Esophagus (tissue), 2 donors: ENCODE measurements at regions not wholly inside any gene's neighbourhood (a gene's known extent, or its start where the extent isn't known, plus 50 kb on each side); places are given as distances from the start of the nearest gene placed in this dataset.

Experiments
- H3K27ac ChIP-seq, 2 donors: one replicate each; pipeline ENCODE4 v1.5.1; 2013; ENCODE audit warnings: low read depth in 2 of 2, mild to moderate bottlenecking in 2 of 2, inconsistent platforms in 1 of 2, low read length in 1 of 2, moderate library complexity in 1 of 2
- H3K27me3 ChIP-seq, 2 donors: one replicate each; pipeline ENCODE4 v1.6.1; 2013; ENCODE audit warnings: low read length in 2 of 2, control low read depth in 1 of 2, mild to moderate bottlenecking in 1 of 2; ENCODE audit not compliant: insufficient read depth in 2 of 2, control insufficient read depth in 1 of 2
- H3K36me3 ChIP-seq, 2 donors: one replicate each; pipeline ENCODE4 v1.6.1; 2013; ENCODE audit warnings: low read length in 1 of 2; ENCODE audit not compliant: control insufficient read depth in 2 of 2, insufficient read depth in 2 of 2
- H3K4me1 ChIP-seq, 2 donors: one replicate each; pipeline ENCODE4 v1.6.1; 2013; ENCODE audit warnings: low read length in 1 of 2; ENCODE audit not compliant: control insufficient read depth in 2 of 2, insufficient read depth in 2 of 2
- H3K4me3 ChIP-seq, 2 donors: one replicate each; pipeline ENCODE4 v1.5.1; 2013; ENCODE audit warnings: low read length in 2 of 2, mild to moderate bottlenecking in 2 of 2, low read depth in 1 of 2, moderate library complexity in 1 of 2
- H3K9me3 ChIP-seq, 2 donors: one replicate each; pipeline ENCODE4 v1.6.1; 2013; ENCODE audit warnings: mild to moderate bottlenecking in 2 of 2, low read depth in 1 of 2, low read length in 1 of 2, moderate library complexity in 1 of 2; ENCODE audit not compliant: control insufficient read depth in 2 of 2, insufficient read depth in 1 of 2
- WGBS, 2 donors: extraction: QIAGEN DNeasy Blood & Tissue Kit; methylation state at CpG; one replicate each; pipeline ENCODE4 v1.1.7; 2013; 5-methylcytosine and 5-hydroxymethylcytosine counted together
- donor health status: healthy with polysubstance abuse.
- donor health status: Bipolar disorder and iron deficiency.

GRCh38 chr1:201633297-201633696 is 94.4 kb downstream of the NAV1 start:
- Histone ChIP-seq H3K4me3 (no peak overlapping the region), H3K27me3 (no peaks in the 10 kb centered on the region), H3K9me3 (no peaks in the 10 kb centered on the region), H3K4me1 (peaks cover 0 to 2% of the 10 kb centered on the region in 2 donors), H3K36me3 (no peaks in the 10 kb centered on the region), H3K27ac (no peak overlapping the region)
- 68 to 82% methylated on average over 2 of the region's 2 CpGs for WGBS, 2 donors

GRCh38 chr1:201633811-201634210 is 94.9 kb downstream of the NAV1 start:
- H3K27me3 ChIP-seq = no peaks in the 10 kb centered on the region
- H3K27ac ChIP-seq = no peak overlapping the region
- no peak overlapping the region for H3K4me3 ChIP-seq
- no peaks in the 10 kb centered on the region for H3K9me3 ChIP-seq
- no peaks in the 10 kb centered on the region for H3K36me3 ChIP-seq
- peaks cover 0 to 2% of the 10 kb centered on the region in 2 donors for H3K4me1 ChIP-seq
- 68 to 71% methylated on average over 5 of the region's 5 CpGs for WGBS, 2 donors

GRCh38 chr1:201634261-201634660 is 95.3 kb downstream of the NAV1 start:
- WGBS, 2 donors = 70% methylated on average over 2 of the region's 2 CpGs
- no peaks in the 10 kb centered on the region for H3K27me3 ChIP-seq
- H3K9me3 ChIP-seq = no peaks in the 10 kb centered on the region
- peaks cover 0 to 2% of the 10 kb centered on the region in 2 donors for H3K4me1 ChIP-seq
- no peak overlapping the region for H3K27ac ChIP-seq
- no peaks in the 10 kb centered on the region for H3K36me3 ChIP-seq
- no peak overlapping the region for H3K4me3 ChIP-seq

DNA sequence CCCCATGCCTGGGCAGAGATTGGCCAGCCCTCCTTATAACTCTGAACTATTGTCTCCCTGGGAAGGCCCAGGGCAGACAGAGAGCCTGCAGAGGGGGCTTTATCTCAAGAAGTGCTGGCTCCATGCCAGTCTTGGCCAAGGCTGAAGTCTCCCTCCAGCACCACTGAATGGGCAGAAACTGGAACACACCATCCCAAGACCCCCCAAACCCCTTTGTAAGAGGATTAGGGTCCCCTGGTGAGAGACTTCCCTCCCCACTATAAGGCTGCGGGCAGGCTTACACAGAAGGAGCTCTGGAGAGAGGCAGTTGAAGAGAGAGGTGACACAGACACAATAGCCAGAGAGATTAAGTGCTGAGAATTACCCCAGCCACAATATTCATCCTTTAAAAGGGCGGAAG is 97.2 kb downstream of the NAV1 start:
- Histone ChIP-seq H3K4me3 (no peak overlapping the region), H3K4me1 (peaks cover 0 to 2% of the 10 kb centered on the region in 2 donors), H3K27ac (no peak overlapping the region), H3K9me3 (no peaks in the 10 kb centered on the region), H3K27me3 (no peaks in the 10 kb centered on the region), H3K36me3 (no peaks in the 10 kb centered on the region)
- WGBS, 2 donors = 94 to 97% methylated on average over 2 of the region's 2 CpGs

- Histone ChIP-seq H3K4me1 (peaks cover 0 to 2% of the 10 kb centered on the region in 2 donors), H3K36me3 (no peaks in the 10 kb centered on the region), H3K27me3 (no peaks in the 10 kb centered on the region), H3K27ac (no peak overlapping the region), H3K4me3 (no peak overlapping the region), H3K9me3 (no peaks in the 10 kb centered on the region)
- 63 to 70% methylated on average over 3 of the region's 3 CpGs for WGBS, 2 donors
Measured at GRCh38 chr1:201636510-201636971, 97.6 kb downstream of the NAV1 start.

DNA sequence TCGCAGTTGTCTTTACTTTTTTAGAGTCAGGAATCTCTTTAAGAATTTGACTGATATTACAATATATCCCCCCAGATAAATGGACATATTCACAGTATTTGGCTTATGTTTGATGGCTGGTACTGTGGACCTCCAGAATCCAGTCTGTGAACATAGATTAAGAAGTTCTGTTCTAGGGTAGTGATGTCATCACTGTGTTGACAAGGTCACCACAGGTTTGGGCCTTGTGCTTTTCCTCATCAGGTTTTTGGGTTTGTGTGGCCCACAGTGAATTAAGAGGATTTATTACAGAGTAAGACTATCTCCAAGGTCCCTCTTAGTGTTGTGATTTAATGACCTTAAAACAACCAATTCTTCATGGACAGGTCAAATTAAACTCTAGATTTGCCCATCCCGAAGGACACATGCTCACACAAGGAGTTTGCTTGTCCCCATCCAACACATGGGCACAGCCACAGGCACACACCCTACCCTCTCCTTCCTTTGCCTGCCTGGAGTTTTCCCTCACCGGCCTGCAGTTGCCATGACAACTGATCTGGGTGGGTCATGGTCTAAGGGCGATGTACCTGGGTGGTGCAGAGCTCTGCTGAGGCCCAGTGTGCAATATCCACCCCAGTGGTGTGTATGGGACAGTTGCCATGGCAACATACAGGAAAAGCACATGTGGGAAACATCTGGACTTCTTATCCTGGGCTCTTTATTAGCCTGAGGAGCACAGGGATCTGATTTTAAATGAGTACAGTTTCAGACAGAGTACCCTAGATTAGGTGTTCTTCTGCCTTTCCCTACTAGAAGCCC is 98.6 kb downstream of the NAV1 start:
- Histone ChIP-seq H3K36me3 (no peaks in the 10 kb centered on the region), H3K4me1 (peaks cover 0 to 2% of the 10 kb centered on the region in 2 donors), H3K9me3 (no peaks in the 10 kb centered on the region), H3K27ac (no peak overlapping the region), H3K27me3 (no peaks in the 10 kb centered on the region), H3K4me3 (no peak overlapping the region)
- WGBS, 2 donors = 72 to 76% methylated on average over 4 of the region's 4 CpGs

DNA sequence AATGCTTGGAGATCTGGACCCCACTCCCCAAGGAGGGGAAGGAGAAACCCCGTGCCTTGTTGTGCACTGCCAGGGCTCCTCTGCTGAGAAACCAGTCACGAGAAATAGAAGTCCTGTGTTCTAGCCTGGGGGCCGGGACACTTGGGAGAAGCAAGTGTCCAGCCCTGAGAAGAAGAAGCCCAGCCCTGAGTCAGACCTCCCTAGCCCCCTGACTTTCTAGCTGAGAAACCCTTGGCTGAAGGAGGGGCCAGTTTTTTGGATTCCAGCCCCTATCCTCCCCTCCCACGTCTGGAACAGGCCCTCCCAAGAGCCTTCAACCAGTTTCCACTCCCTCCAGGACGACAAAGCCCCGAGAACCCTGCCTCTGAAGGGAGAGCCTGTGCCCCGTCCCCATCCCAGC is 100.5 kb downstream of the NAV1 start:
- no peaks in the 10 kb centered on the region for H3K4me1 ChIP-seq
- no peak overlapping the region for H3K4me3 ChIP-seq
- 62 to 64% methylated on average over 7 of the region's 7 CpGs for whole genome bisulfite sequencing, 2 donors
- H3K27ac ChIP-seq = no peak overlapping the region
- no peaks in the 10 kb centered on the region for H3K9me3 ChIP-seq
- H3K27me3 ChIP-seq = no peaks in the 10 kb centered on the region
- no peaks in the 10 kb centered on the region for H3K36me3 ChIP-seq

DNA sequence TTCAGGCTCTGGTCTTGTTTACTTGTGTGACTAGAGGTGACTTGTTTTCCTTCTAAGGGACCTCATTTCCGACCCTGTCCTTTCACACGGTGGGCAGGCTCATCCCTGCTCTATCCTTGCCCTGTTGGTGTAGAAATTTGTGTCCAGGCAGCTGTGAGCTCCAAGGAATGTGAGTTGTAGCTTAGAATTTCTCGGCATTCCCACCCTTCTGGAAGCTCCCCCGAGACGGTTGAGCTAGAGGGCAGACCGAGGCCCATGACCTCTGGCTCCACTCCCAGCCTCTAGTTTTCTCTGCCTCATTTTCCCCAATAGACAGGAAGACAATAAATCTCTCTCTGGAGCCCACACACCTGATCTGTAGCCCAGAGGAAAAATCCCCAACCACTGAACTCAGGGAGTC is 100.9 kb downstream of the NAV1 start:
- no peak overlapping the region for H3K4me3 ChIP-seq
- WGBS, 2 donors = 73 to 87% methylated on average over 6 of the region's 6 CpGs
- no peaks in the 10 kb centered on the region for H3K36me3 ChIP-seq
- no peaks in the 10 kb centered on the region for H3K9me3 ChIP-seq
- no peak overlapping the region for H3K27ac ChIP-seq
- no peaks in the 10 kb centered on the region for H3K4me1 ChIP-seq
- H3K27me3 ChIP-seq = no peaks in the 10 kb centered on the region

GRCh38 chr1:201640624-201641023 is 101.7 kb downstream of the NAV1 start:
- WGBS, 2 donors = 66 to 69% methylated on average over 6 of the region's 6 CpGs
- Histone ChIP-seq H3K27me3 (no peaks in the 10 kb centered on the region), H3K36me3 (no peaks in the 10 kb centered on the region), H3K9me3 (no peaks in the 10 kb centered on the region), H3K4me1 (no peaks in the 10 kb centered on the region), H3K27ac (no peak overlapping the region), H3K4me3 (no peak overlapping the region)
